Suprapubic skin (tissue), 4 donors: ENCODE measurements at regions not wholly inside any gene's neighbourhood (a gene's known extent, or its start where the extent isn't known, plus 50 kb on each side); places are given as distances from the start of the nearest gene placed in this dataset.

ENCODE experiments used
- DNase-seq, 2 donors: peaks; one replicate each; pipeline ENCODE4 v3.0.0-alpha.2; 2019; ENCODE audit warnings: low spot score in 2 of 2
- H3K27ac ChIP-seq: fragments of 200-600 bp; sonication (generic); one replicate; pipeline ENCODE4 v1.5.1; 2019
- H3K27me3 ChIP-seq: fragments of 200-600 bp; sonication (generic); one replicate; pipeline ENCODE4 v1.5.1; 2019
- H3K36me3 ChIP-seq: fragments of 200-600 bp; sonication (generic); one replicate; pipeline ENCODE4 v1.5.1; 2019
- H3K4me1 ChIP-seq: fragments of 200-600 bp; sonication (generic); one replicate; pipeline ENCODE4 v1.5.1; 2019
- H3K4me3 ChIP-seq: fragments of 200-600 bp; sonication (generic); one replicate; pipeline ENCODE4 v1.5.1; 2019; ENCODE audit warnings: mild to moderate bottlenecking
- H3K9me3 ChIP-seq: fragments of 200-600 bp; sonication (generic); one replicate; pipeline ENCODE4 v1.5.1; 2019
- EP300 ChIP-seq: sonication (generic); formaldehyde crosslinking; IDR thresholded peaks from one replicate; pipeline ENCODE4 v1.6.1; 2017; ENCODE audit warnings: antibody characterized with exemption
- POLR2A ChIP-seq, 2 donors: fragments of 450-650 bp; IDR thresholded peaks; one replicate each; pipeline ENCODE4 v1.6.1; 2017; ENCODE audit warnings: antibody characterized with exemption in 2 of 2, mild to moderate bottlenecking in 2 of 2, moderate library complexity in 2 of 2
- POLR2AphosphoS5 ChIP-seq, 3 donors: sonication (generic); formaldehyde crosslinking; IDR thresholded peaks; one replicate each; pipeline ENCODE4 v1.6.1; 2017; ENCODE audit warnings: antibody characterized with exemption in 3 of 3
- WGBS: methylation state at CpG from one replicate; pipeline ENCODE4 v1.1.5; 2018; 5-methylcytosine and 5-hydroxymethylcytosine counted together
- TF ChIP-seq, protein P1 (sequence below), 2 donors: fragments of 200-600 bp in 1 of 2; fragments of 450-650 bp in 1 of 2; sonication (generic) in 1 of 2; IDR thresholded peaks; one replicate each; pipeline ENCODE4 v1.5.1; 2016 to 2019; ENCODE audit warnings: antibody characterized with exemption in 2 of 2, mild to moderate bottlenecking in 1 of 2, moderate library complexity in 1 of 2

DNA sequence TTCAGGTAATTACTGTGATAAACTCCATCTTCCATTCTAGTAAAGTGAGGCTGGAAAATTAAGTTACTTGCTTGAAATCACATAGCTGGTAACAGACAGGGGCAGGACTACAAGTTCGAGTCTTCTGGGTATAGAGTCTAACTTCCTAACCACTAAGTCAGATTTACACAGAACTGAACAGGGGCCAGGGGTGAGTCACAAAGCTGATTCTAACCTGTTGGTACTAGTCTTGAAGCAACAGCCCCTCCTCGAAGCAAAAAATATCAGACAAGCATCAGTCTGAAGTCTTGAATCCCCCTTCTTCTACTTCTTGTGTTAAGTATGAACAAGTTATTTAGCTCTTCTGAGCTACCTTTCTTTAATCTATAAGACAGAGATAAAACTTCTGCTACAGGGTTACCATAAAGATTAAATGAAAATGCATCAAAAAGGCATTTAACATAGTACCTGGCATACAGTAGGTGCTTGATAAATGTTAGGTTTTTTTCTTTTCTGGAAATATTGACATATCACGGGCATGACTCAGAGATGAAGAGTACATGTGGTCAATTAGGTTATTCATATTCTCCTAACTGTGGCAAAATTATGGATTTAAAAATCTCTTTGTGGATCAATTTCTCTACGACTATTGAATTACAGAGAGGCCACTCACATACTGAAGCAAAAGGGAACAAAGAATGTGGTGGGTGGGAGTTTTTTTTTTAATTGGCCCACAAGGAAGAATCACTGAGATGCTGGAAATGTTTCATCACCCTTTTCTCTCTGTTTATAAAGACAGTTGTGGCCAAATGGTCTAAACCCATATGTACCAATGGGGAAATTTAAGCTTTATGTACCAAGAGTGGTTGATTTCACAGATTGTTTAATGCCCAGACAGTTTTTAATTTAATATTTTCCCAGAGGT is 266.9 kb upstream of the DYNLRB2 start:
- no peaks in the 10 kb centered on the region for H3K36me3 ChIP-seq
- WGBS = 51% methylated on average over 4 of the region's 4 CpGs
- no peaks in the 10 kb centered on the region for H3K4me1 ChIP-seq
- H3K27ac ChIP-seq = no peak overlapping the region
- no peaks in the 10 kb centered on the region for H3K27me3 ChIP-seq
- H3K4me3 ChIP-seq = no peak overlapping the region
- H3K9me3 ChIP-seq = no peaks in the 10 kb centered on the region
- no peak for DNase-seq
- TF ChIP-seq, protein P1, sequence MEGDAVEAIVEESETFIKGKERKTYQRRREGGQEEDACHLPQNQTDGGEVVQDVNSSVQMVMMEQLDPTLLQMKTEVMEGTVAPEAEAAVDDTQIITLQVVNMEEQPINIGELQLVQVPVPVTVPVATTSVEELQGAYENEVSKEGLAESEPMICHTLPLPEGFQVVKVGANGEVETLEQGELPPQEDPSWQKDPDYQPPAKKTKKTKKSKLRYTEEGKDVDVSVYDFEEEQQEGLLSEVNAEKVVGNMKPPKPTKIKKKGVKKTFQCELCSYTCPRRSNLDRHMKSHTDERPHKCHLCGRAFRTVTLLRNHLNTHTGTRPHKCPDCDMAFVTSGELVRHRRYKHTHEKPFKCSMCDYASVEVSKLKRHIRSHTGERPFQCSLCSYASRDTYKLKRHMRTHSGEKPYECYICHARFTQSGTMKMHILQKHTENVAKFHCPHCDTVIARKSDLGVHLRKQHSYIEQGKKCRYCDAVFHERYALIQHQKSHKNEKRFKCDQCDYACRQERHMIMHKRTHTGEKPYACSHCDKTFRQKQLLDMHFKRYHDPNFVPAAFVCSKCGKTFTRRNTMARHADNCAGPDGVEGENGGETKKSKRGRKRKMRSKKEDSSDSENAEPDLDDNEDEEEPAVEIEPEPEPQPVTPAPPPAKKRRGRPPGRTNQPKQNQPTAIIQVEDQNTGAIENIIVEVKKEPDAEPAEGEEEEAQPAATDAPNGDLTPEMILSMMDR (IDR thresholded peaks at IDR 0.05) = no peak
- TF ChIP-seq EP300 (no peak), POLR2A (IDR thresholded peaks at IDR 0.05) (no peak), POLR2AphosphoS5 (IDR thresholded peaks at IDR 0.05) (no peak)

DNA sequence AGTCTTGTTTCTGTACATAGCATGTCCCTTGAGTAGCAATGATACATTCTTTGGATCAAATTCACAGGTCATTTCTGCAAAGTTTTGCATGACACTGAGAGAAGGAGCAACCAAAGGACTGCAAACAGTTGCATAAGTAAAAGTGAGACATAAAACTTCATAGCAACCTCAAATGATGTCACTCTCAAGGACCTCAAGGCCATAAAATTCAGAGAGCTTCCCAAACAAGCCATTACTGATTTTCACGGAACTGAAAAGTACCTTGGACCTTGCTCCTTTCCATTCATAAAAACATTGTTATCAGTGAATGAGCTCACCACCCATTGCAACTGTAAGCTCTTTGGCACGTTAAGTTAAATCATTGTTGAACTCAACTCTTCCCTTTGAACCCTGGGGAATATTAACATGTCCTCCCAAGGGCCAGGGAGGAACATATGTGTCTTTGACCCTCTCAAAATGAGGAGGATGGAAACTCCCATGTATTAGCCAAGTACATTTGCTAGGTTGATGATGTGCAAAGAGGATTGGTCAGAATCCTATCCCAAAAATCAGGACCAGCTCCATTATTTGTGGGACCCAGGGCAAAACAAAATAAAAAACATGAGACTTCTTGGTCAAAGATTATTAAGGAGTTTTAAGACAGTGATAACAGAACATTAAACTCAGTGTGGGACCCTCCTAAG is 275.0 kb upstream of the DYNLRB2 start:
- Histone ChIP-seq H3K36me3 (no peaks in the 10 kb centered on the region), H3K27me3 (no peaks in the 10 kb centered on the region), H3K4me1 (no peaks in the 10 kb centered on the region), H3K9me3 (no peaks in the 10 kb centered on the region), H3K4me3 (no peak overlapping the region), H3K27ac (no peak overlapping the region)
- 79% methylated on average over 2 of the region's 2 CpGs for WGBS
- TF ChIP-seq, protein P1 (IDR thresholded peaks at IDR 0.05) = no peak
- TF ChIP-seq POLR2AphosphoS5 (IDR thresholded peaks at IDR 0.05) = no peak
- no peak for TF ChIP-seq EP300
- no peak for TF ChIP-seq POLR2A (IDR thresholded peaks at IDR 0.05)
- no peak for DNase-seq

DNA sequence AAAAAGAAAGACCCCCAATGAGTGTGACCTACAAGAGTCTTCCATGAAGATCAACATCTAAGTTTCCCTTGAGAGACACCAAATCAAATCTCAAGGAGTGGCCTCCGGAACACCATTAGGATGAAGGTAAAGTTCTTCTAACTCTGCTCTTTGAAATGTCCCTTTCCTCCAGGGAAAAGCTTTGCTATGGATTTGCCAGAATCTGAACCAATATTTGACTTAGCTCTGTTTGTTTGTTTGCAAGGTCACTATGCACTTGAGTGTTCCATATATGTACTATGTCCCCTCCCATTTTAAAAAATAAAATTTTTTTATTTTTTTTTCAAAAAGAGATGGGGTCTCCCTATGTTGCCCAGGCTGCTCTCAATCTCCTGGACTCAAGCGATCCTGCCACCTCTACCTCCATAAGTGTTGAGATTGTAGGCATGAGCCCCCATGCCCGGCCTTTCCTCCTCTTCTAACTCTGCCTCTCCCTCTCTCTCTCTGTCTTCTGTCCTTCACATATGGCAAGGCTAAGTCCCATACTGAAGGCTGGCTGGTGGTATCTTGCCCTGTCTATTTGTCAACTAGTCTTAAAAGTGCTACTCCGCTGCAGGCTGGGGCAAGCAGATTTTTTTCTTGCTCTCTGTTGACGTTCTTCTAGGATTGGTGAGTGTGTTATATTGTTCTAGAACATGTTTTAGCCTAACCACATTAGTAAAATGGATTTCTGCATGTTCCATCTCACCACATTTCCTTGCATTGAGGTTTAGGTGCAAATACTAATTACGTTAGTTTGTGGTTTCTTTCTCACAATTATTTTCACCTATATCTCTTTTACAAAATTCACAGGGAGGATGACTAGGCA is 276.7 kb upstream of the DYNLRB2 start:
- TF ChIP-seq POLR2AphosphoS5 (IDR thresholded peaks at IDR 0.05) (no peak), EP300 (no peak), POLR2A (IDR thresholded peaks at IDR 0.05) (no peak)
- TF ChIP-seq, protein P1 (IDR thresholded peaks at IDR 0.05) = no peak
- no peaks in the 10 kb centered on the region for H3K9me3 ChIP-seq
- H3K27ac ChIP-seq = no peak overlapping the region
- H3K4me3 ChIP-seq = no peak overlapping the region
- 86% methylated on average over 6 of the region's 6 CpGs for whole genome bisulfite sequencing
- no peaks in the 10 kb centered on the region for H3K36me3 ChIP-seq
- no peak for DNase-seq
- H3K27me3 ChIP-seq = no peaks in the 10 kb centered on the region
- H3K4me1 ChIP-seq = no peaks in the 10 kb centered on the region

DNA sequence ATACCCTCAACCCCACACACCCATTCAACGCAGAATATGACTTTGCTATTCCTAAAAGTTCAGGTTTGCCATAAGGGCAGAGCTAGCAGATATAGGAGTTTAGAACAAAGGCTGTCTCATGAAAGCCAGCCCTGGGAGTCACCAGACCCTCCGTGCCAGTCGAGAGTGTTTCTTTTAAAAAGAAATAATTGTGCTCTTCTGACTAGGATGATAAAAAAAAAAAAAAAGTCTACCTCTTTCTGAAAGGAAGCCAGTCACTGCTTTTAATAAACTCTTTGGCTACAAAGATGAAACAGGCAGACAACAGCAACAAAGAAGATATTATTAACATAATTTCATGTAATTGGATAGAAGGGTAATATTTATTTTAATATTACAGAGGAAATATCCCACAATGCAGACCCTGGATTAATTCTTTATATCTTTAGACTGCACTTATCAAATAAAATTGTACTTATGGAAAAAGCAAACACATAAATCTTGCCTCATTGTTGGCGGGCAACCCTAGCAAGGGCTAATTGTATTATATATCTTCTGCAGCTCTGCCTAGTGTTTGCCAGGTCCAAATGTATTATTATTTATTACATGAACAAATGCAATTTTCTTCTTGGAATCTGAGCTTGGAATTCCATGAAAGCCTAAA is 277.5 kb upstream of the DYNLRB2 start:
- no peak for TF ChIP-seq EP300
- no peak for TF ChIP-seq POLR2AphosphoS5 (IDR thresholded peaks at IDR 0.05)
- TF ChIP-seq POLR2A (IDR thresholded peaks at IDR 0.05) = no peak

DNA sequence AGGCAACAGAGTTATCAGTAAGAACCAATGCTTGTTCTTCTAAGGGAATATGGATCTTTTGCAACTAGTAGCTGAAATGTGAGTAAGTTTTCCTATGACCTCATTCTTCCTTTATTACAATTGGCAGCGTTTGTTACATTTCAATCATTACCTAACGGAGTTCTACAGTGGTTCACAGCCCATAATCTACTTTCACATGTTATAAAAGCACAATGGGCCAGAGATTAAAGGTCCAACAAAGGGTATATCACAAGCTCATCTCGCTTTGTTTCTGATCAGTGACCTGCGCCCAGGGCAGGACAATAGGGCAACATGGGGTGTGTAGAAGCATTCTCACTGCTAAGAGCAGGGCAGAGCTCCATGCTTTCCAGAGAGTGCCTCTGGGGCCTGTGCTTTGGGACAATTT is 279.9 kb upstream of the DYNLRB2 start:
- no peak overlapping the region for H3K27ac ChIP-seq
- H3K4me3 ChIP-seq = no peak overlapping the region
- no peak for DNase-seq
- H3K27me3 ChIP-seq = no peaks in the 10 kb centered on the region
- H3K9me3 ChIP-seq = no peaks in the 10 kb centered on the region
- no peaks in the 10 kb centered on the region for H3K4me1 ChIP-seq
- TF ChIP-seq EP300 = no peak
- TF ChIP-seq, protein P1 (IDR thresholded peaks at IDR 0.05) = no peak
- TF ChIP-seq POLR2AphosphoS5 (IDR thresholded peaks at IDR 0.05) = no peak
- no peak for TF ChIP-seq POLR2A (IDR thresholded peaks at IDR 0.05)
- 73% methylated on average over 4 of the region's 4 CpGs for WGBS
- no peaks in the 10 kb centered on the region for H3K36me3 ChIP-seq

More for the DNA sequence above, 277.5 kb upstream of the DYNLRB2 start:
- H3K27me3 ChIP-seq = no peaks in the 10 kb centered on the region
- no peaks in the 10 kb centered on the region for H3K4me1 ChIP-seq
- H3K36me3 ChIP-seq = no peaks in the 10 kb centered on the region
- no peak for DNase-seq
- 56% methylated on average over 4 of the region's 4 CpGs for WGBS
- no peak overlapping the region for H3K4me3 ChIP-seq
- H3K9me3 ChIP-seq = no peaks in the 10 kb centered on the region
- no peak overlapping the region for H3K27ac ChIP-seq
